Coronary artery (tissue), 2 donors: ENCODE measurements at regions not wholly inside any gene's neighbourhood (a gene's known extent, or its start where the extent isn't known, plus 50 kb on each side); places are given as distances from the start of the nearest gene placed in this dataset.

Experiments used
- DNase-seq: peaks from one replicate; pipeline ENCODE4 v3.0.0-alpha.2; 2017; ENCODE audit warnings: low spot score
- H3K27ac ChIP-seq, 2 donors: fragments of 200-600 bp; sonication (generic); one replicate each; pipeline ENCODE4 v1.5.1; 2016 to 2019
- H3K4me3 ChIP-seq: fragments of 200-600 bp; sonication (generic); 2 replicates; pipeline ENCODE4 v1.5.1; 2016; ENCODE audit warnings: mild to moderate bottlenecking, moderate library complexity
- CTCF ChIP-seq: fragments of 200-600 bp; sonication (generic); IDR thresholded peaks from one replicate; pipeline ENCODE4 v1.5.1; 2019; ENCODE audit warnings: antibody characterized with exemption

GRCh38 chr14:44564908-44565307 lies 57.8 kb upstream of the FSCB start:
- no peak for TF ChIP-seq CTCF
- Histone ChIP-seq H3K27ac (no peak overlapping the region), H3K4me3 (no peak overlapping the region)
- no peak for DNase-seq
